Smooth muscle cell (in vitro differentiated cells): ENCODE measurements at regions not wholly inside any gene's neighbourhood (a gene's known extent, or its start where the extent isn't known, plus 50 kb on each side); places are given as distances from the start of the nearest gene placed in this dataset.
"Not testable (repeated sequence)": the region's sequence is repeated elsewhere in the genome, so short reads cannot be mapped to it uniquely, and the experiment has no call there.

Experiments used
- DNase-seq: peaks from one replicate; lab custom pipeline; 2025; ENCODE audit not compliant: unreplicated experiment; lab: John Stamatoyannopoulos, UW
- H2AFZ ChIP-seq: fragments of 200-600 bp; sonication (generic); 2 replicates; pipeline ENCODE4 v1.6.0; 2016; ENCODE audit warnings: antibody characterized with exemption, low read depth, mild to moderate bottlenecking
- H3F3A ChIP-seq: fragments of 200-600 bp; sonication (generic); 2 replicates; pipeline ENCODE4 v1.6.0; 2017; ENCODE audit warnings: antibody characterized with exemption, low read depth
- H3K27ac ChIP-seq: fragments of 200-600 bp; sonication (generic); 2 replicates; pipeline ENCODE4 v1.5.1; 2016; ENCODE audit warnings: low read depth, mild to moderate bottlenecking
- H3K27me3 ChIP-seq: fragments of 200-600 bp; sonication (generic); 2 replicates; pipeline ENCODE4 v1.6.1; 2016; ENCODE audit warnings: low read depth, mild to moderate bottlenecking
- H3K36me3 ChIP-seq: fragments of 200-600 bp; sonication (generic); 2 replicates; pipeline ENCODE4 v1.5.1; 2016; ENCODE audit warnings: low read depth
- H3K4me1 ChIP-seq: fragments of 200-600 bp; sonication (generic); 2 replicates; pipeline ENCODE4 v1.5.1; 2016; ENCODE audit warnings: low read depth
- H3K4me2 ChIP-seq: fragments of 200-600 bp; sonication (generic); 2 replicates; pipeline ENCODE4 v1.6.0; 2016; ENCODE audit warnings: mild to moderate bottlenecking
- H3K4me3 ChIP-seq: fragments of 200-600 bp; sonication (generic); 2 replicates; pipeline ENCODE4 v1.5.1; 2016; ENCODE audit warnings: mild to moderate bottlenecking
- H3K79me2 ChIP-seq: fragments of 200-600 bp; sonication (generic); 2 replicates; pipeline ENCODE4 v1.6.0; 2016; ENCODE audit warnings: low read depth, mild to moderate bottlenecking
- H3K9ac ChIP-seq: fragments of 200-600 bp; sonication (generic); 2 replicates; pipeline ENCODE4 v1.6.0; 2016; ENCODE audit warnings: low read depth
- H3K9me3 ChIP-seq: fragments of 200-600 bp; sonication (generic); replicated peaks from 2 replicates; pipeline ENCODE4 v1.5.1; 2016; ENCODE audit warnings: low read depth
- H4K20me1 ChIP-seq: fragments of 200-600 bp; sonication (generic); 2 replicates; pipeline ENCODE4 v1.6.0; 2016; ENCODE audit warnings: low read depth
- CTCF ChIP-seq: fragments of 200-600 bp; sonication (generic); IDR thresholded peaks from 2 replicates; pipeline ENCODE4 v1.5.1; 2017; ENCODE audit warnings: borderline replicate concordance, mild to moderate bottlenecking, antibody characterized with exemption; ENCODE audit not compliant: insufficient read depth, poor library complexity, severe bottlenecking
- WGBS: methylation state at CpG from one replicate; pipeline ENCODE4 v1.1.7; 2016; ENCODE audit warnings: low lambda C conversion rate; 5-methylcytosine and 5-hydroxymethylcytosine counted together

- not testable (repeated sequence) for H3K4me2 ChIP-seq, H4K20me1 ChIP-seq, H3K9ac ChIP-seq, H3K36me3 ChIP-seq, H3K4me1 ChIP-seq, H2AFZ ChIP-seq, DNase-seq, H3F3A ChIP-seq, H3K4me3 ChIP-seq, H3K9me3 ChIP-seq, H3K79me2 ChIP-seq, H3K27ac ChIP-seq, H3K27me3 ChIP-seq
- 88% methylated on average over 15 of the region's 15 CpGs for WGBS
Observed at GRCh38 chr4:67412153-67412712, 133.1 kb downstream of the CENPC start.

- Histone ChIP-seq H3K79me2 (no peaks in the 10 kb centered on the region), H2AFZ (no peak overlapping the region), H3K4me1 (no peaks in the 10 kb centered on the region), H3K36me3 (no peaks in the 10 kb centered on the region), H3K9ac (no peak overlapping the region), H4K20me1 (no peaks in the 10 kb centered on the region), H3K27ac (no peak overlapping the region), H3K4me2 (no peak overlapping the region), H3K9me3 (no peaks in the 10 kb centered on the region), H3K4me3 (no peak overlapping the region), H3F3A (no peaks in the 10 kb centered on the region), H3K27me3 (no peaks in the 10 kb centered on the region)
- TF ChIP-seq CTCF = no peak
- DNase-seq = no peak
Observed at GRCh38 chr4:67403342-67403741, 142.0 kb downstream of the CENPC start.

GRCh38 chr4:67401902-67402301 lies 143.4 kb downstream of the CENPC start:
- 57% methylated on average over 1 of the region's 1 CpG for whole genome bisulfite sequencing
- Histone ChIP-seq H3K36me3 (no peaks in the 10 kb centered on the region), H3K9ac (no peak overlapping the region), H3K4me2 (no peak overlapping the region), H3K9me3 (no peaks in the 10 kb centered on the region), H2AFZ (no peak overlapping the region), H3K4me3 (no peak overlapping the region), H3K4me1 (no peaks in the 10 kb centered on the region), H3K27ac (no peak overlapping the region), H3K27me3 (no peaks in the 10 kb centered on the region), H4K20me1 (no peaks in the 10 kb centered on the region), H3F3A (no peaks in the 10 kb centered on the region), H3K79me2 (no peaks in the 10 kb centered on the region)
- no peak for TF ChIP-seq CTCF
- no peak for DNase-seq

GRCh38 chr4:67397931-67398330 lies 147.4 kb downstream of the CENPC start:
- Histone ChIP-seq H3K4me1 (no peaks in the 10 kb centered on the region), H3K9me3 (no peaks in the 10 kb centered on the region), H3K27ac (no peak overlapping the region), H3K4me2 (no peak overlapping the region), H3K27me3 (no peaks in the 10 kb centered on the region), H3K79me2 (no peaks in the 10 kb centered on the region), H3K9ac (no peak overlapping the region), H3K36me3 (no peaks in the 10 kb centered on the region), H3F3A (no peaks in the 10 kb centered on the region), H2AFZ (no peak overlapping the region), H4K20me1 (no peaks in the 10 kb centered on the region), H3K4me3 (no peak overlapping the region)
- DNase-seq = no peak
- TF ChIP-seq CTCF = no peak
